Ovary (tissue), 7 donors: ENCODE measurements at regions not wholly inside any gene's neighbourhood (a gene's known extent, or its start where the extent isn't known, plus 50 kb on each side); places are given as distances from the start of the nearest gene placed in this dataset.
"Not testable (repeated sequence)": the region's sequence is repeated elsewhere in the genome, so short reads cannot be mapped to it uniquely, and the experiment has no call there.

ENCODE experiments used
- DNase-seq, 5 donors: peaks; one replicate each; pipeline ENCODE4 v3.0.0-alpha.2; 2019 to 2020
- H3K27ac ChIP-seq, 2 donors: fragments of 200-600 bp; one replicate each; pipeline versions ENCODE4 v1.5.1 to v1.8.0; 2019 to 2022
- H3K27me3 ChIP-seq: fragments of 200-600 bp; one replicate; pipeline ENCODE4 v1.8.0; 2022
- H3K36me3 ChIP-seq: fragments of 200-600 bp; sonication (generic); one replicate; pipeline ENCODE4 v1.5.1; 2019
- H3K4me1 ChIP-seq: one replicate; pipeline ENCODE4 v1.8.1; 2013; ENCODE audit warnings: mild to moderate bottlenecking, moderate library complexity; ENCODE audit not compliant: insufficient read depth
- H3K4me3 ChIP-seq: fragments of 200-600 bp; sonication (generic); one replicate; pipeline ENCODE4 v1.5.1; 2017
- H3K9me3 ChIP-seq, 2 donors: fragments of 200-600 bp in 1 of 2; sonication (generic) in 1 of 2; one replicate each; pipeline versions ENCODE4 v1.5.1 to v1.8.1; 2013 to 2019; ENCODE audit warnings: mild to moderate bottlenecking in 1 of 2, moderate library complexity in 1 of 2
- EP300 ChIP-seq: sonication (generic); formaldehyde crosslinking; IDR thresholded peaks from one replicate; pipeline ENCODE4 v1.6.1; 2017; ENCODE audit warnings: antibody characterized with exemption
- POLR2A ChIP-seq: fragments of 450-650 bp; IDR thresholded peaks from one replicate; pipeline ENCODE4 v1.6.1; 2017; ENCODE audit warnings: antibody characterized with exemption, mild to moderate bottlenecking, moderate library complexity
- WGBS, 3 donors: extraction: QIAGEN DNeasy Blood & Tissue Kit in 1 of 3; methylation state at CpG; one replicate each; pipeline versions ENCODE4 v1.1.5 to v1.1.7; 2013 to 2017; 5-methylcytosine and 5-hydroxymethylcytosine counted together
- intact Hi-C, 4 donors: fragments of 100-400 bp; cut with DNase I; formaldehyde crosslinking; loops; one replicate each; pipeline versions ENCODE4 v1.11.0 to v1.15.1; 2022 to 2023
- TF ChIP-seq, protein P1 (sequence below), 3 donors: fragments of 450-650 bp in 2 of 3; fragments of 200-600 bp in 1 of 3; IDR thresholded peaks; one replicate each; pipeline versions ENCODE4 v1.5.1 to v1.8.0; 2016 to 2022; ENCODE audit warnings: antibody characterized with exemption in 3 of 3, mild to moderate bottlenecking in 1 of 3
- donor health status: DM: no; HTN: no; CAD: no; lungs with moderate emphysema.
- donor health status: DM: no; HTN: no; CAD: no.
- donor health status: Bipolar disorder and iron deficiency.
- donor health status: DM: no; HTN: no; CAD: no.
- donor health status: DM: yes; HTN: yes; CAD: no.

DNA sequence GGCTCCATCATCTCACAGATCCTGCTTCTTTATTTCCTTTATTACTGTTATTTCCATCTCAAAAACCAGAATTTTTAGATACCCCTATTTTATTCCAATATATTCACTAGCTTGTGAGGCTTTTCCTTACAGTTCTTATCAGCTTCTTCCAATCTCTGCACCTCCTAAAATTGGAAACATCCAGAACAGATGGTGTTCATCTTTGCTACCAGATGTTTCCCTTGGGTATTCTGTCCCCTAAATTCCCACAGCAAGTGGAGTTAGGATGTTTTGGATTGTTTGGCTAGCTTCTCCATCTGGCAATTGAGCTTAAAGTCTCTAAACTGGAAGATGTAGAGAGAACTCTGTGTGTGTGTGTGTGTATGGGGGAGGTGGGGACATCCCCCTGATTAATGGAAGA is 580.4 kb downstream of the DTWD2 start:
- TF ChIP-seq, protein P1, sequence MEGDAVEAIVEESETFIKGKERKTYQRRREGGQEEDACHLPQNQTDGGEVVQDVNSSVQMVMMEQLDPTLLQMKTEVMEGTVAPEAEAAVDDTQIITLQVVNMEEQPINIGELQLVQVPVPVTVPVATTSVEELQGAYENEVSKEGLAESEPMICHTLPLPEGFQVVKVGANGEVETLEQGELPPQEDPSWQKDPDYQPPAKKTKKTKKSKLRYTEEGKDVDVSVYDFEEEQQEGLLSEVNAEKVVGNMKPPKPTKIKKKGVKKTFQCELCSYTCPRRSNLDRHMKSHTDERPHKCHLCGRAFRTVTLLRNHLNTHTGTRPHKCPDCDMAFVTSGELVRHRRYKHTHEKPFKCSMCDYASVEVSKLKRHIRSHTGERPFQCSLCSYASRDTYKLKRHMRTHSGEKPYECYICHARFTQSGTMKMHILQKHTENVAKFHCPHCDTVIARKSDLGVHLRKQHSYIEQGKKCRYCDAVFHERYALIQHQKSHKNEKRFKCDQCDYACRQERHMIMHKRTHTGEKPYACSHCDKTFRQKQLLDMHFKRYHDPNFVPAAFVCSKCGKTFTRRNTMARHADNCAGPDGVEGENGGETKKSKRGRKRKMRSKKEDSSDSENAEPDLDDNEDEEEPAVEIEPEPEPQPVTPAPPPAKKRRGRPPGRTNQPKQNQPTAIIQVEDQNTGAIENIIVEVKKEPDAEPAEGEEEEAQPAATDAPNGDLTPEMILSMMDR (IDR thresholded peaks at IDR 0.05), result no peak
- TF ChIP-seq EP300 (no peak), POLR2A (no peak)
- Histone ChIP-seq H3K36me3 (no peaks in the 10 kb centered on the region), H3K27me3 (no peaks in the 10 kb centered on the region), H3K4me1 (no peaks in the 10 kb centered on the region), H3K27ac (no peak overlapping the region), H3K4me3 (no peak overlapping the region), H3K9me3 (no peaks in the 10 kb centered on the region)
- intact Hi-C loops, result no loop called here
- DNase-seq, result no peak

DNA sequence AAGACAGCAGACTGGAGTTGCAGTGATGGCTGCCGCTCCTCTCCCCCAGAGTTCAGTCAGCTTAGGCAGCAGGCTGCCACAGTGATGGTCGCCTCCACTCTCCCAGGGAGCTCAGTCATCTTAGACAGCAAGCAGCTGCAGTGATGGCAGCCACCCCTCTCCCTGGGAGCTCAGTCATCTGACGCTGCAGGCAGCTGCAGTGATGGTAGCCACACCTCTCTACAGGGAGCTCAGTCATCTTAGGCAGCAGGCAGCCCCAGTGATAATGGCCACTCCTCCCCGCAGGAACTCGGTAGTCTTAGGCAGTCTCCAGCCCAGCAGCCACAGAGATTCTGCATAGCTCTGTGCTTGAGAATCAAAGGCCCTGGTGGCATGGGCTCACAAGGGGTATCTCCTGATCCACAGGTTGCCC is 582.7 kb downstream of the DTWD2 start:
- no peak for DNase-seq
- no peaks in the 10 kb centered on the region for H3K9me3 ChIP-seq
- H3K27me3 ChIP-seq, result no peaks in the 10 kb centered on the region
- TF ChIP-seq EP300 (no peak), POLR2A (no peak)
- TF ChIP-seq, protein P1 (IDR thresholded peaks at IDR 0.05), result no peak
- no peaks in the 10 kb centered on the region for H3K4me1 ChIP-seq
- intact Hi-C loops, result no loop called here
- WGBS, 3 donors, result 69 to 73% (median 69%) methylated on average over 5 of the region's 5 CpGs
- H3K4me3 ChIP-seq, result no peak overlapping the region
- H3K27ac ChIP-seq, result no peak overlapping the region
- no peaks in the 10 kb centered on the region for H3K36me3 ChIP-seq

DNA sequence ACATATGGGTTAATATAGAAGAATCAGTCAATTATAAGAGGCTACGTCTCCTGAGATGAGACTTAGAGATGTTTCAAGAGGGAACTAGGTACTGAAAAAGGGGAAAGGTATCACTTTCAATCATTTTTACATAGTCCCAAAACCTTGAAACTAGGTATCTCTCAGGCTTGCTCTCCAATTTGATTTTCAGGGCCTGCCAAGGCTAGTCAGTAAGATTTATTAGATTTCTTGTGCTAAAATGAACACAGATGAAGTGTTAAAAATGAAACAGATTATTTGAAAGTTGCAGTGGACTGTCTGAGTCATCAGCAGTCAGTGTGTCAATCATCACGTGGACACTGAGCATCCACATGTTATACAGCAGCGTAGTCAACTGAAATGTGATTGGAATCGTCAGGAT is 591.1 kb downstream of the DTWD2 start:
- H3K27me3 ChIP-seq, result no peaks in the 10 kb centered on the region
- H3K27ac ChIP-seq, result no peak overlapping the region
- no peak overlapping the region for H3K4me3 ChIP-seq
- no peaks in the 10 kb centered on the region for H3K36me3 ChIP-seq
- DNase-seq, result no peak
- H3K9me3 ChIP-seq, result no peaks in the 10 kb centered on the region
- TF ChIP-seq POLR2A, result no peak
- TF ChIP-seq, protein P1 (IDR thresholded peaks at IDR 0.05), result no peak
- intact Hi-C loops, result no loop called here
- 87 to 91% (median 89%) methylated on average over 4 of the region's 4 CpGs for WGBS, 3 donors
- no peaks in the 10 kb centered on the region for H3K4me1 ChIP-seq

DNA sequence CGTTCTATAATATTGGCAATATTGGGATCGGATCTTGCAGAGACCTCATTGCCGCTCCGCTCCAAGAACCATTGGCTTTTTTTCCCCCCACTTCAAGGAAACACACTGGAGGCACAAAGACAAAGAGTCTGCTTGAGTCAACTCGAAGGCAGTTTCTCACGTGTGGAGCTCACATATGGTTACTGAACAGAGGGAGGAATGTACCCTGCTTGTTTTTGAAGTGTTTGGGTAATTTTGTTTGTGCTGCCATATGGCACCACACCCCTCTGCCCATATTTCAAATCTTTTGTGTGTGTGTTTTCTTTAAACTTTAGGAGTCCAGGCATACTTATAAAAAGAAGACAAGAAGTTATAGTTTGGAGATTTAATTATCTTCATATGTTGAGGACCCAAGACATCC is 595.9 kb downstream of the DTWD2 start:
- TF ChIP-seq, protein P1 (IDR thresholded peaks at IDR 0.05), result no peak
- WGBS, 3 donors, result 90 to 93% (median 93%) methylated on average over 6 of the region's 6 CpGs
- Histone ChIP-seq H3K36me3 (no peaks in the 10 kb centered on the region), H3K27ac (no peak overlapping the region), H3K4me3 (no peak overlapping the region), H3K27me3 (no peaks in the 10 kb centered on the region), H3K9me3 (no peaks in the 10 kb centered on the region), H3K4me1 (no peaks in the 10 kb centered on the region)
- DNase-seq, result no peak
- intact Hi-C loops, result no loop called here

DNA sequence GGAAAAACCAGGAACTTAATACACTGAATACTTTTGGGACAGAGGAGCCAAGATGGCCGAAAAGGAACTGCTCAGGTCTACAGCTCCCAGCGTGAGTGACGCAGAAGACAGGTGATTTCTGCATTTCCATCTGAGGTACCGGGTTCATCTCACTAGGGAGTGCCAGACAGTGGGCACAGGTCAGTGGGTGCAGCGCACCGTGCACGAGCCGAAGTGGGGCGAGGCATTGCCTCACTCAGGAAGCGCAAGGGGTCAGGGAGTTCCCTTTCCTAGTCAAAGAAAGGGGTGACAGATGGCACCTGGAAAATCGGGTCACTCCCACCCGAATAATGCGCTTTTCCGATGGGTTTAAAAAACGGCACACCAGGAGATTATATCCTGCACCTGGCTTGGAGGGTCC is 605.4 kb downstream of the DTWD2 start:
- H3K27ac ChIP-seq, H3K9me3 ChIP-seq, intact Hi-C loops, H3K4me3 ChIP-seq, H3K36me3 ChIP-seq, H3K27me3 ChIP-seq, DNase-seq, H3K4me1 ChIP-seq: not testable (repeated sequence)
- WGBS, 3 donors, result 95 to 97% (median 97%) methylated on average over 15 of the region's 15 CpGs
